Dendritic cell treated with granulocyte-macrophage colony-stimulating factor and Interleukin-4, amounts not matched to agents 40 ng/mL and 50 ng/mL, for 4 days (primary cell): ENCODE measurements at regions not wholly inside any gene's neighbourhood (a gene's known extent, or its start where the extent isn't known, plus 50 kb on each side); places are given as distances from the start of the nearest gene placed in this dataset.

Experiments used
- H3K27ac Mint-ChIP-seq: one replicate; pipeline ENCODE4 v1.8.0; 2022; ENCODE audit warnings: mild to moderate bottlenecking, mixed read lengths
- H3K27me3 Mint-ChIP-seq: one replicate; pipeline ENCODE4 v1.8.0; 2022; ENCODE audit warnings: mild to moderate bottlenecking, mixed read lengths
- H3K36me3 Mint-ChIP-seq: one replicate; pipeline ENCODE4 v1.8.0; 2022; ENCODE audit warnings: low read depth, mixed read lengths
- H3K4me1 Mint-ChIP-seq: one replicate; pipeline ENCODE4 v1.8.0; 2022; ENCODE audit warnings: low read depth, mixed read lengths
- H3K4me3 Mint-ChIP-seq: one replicate; pipeline ENCODE4 v1.8.0; 2022; ENCODE audit warnings: mild to moderate bottlenecking, moderate library complexity, mixed read lengths
- H3K9me3 Mint-ChIP-seq: one replicate; pipeline ENCODE4 v1.8.0; 2022; ENCODE audit warnings: mixed read lengths
- intact Hi-C: fragments of 100-400 bp; cut with micrococcal nuclease; formaldehyde crosslinking; loops from one replicate; pipeline ENCODE4 v1.15.0; 2022

DNA sequence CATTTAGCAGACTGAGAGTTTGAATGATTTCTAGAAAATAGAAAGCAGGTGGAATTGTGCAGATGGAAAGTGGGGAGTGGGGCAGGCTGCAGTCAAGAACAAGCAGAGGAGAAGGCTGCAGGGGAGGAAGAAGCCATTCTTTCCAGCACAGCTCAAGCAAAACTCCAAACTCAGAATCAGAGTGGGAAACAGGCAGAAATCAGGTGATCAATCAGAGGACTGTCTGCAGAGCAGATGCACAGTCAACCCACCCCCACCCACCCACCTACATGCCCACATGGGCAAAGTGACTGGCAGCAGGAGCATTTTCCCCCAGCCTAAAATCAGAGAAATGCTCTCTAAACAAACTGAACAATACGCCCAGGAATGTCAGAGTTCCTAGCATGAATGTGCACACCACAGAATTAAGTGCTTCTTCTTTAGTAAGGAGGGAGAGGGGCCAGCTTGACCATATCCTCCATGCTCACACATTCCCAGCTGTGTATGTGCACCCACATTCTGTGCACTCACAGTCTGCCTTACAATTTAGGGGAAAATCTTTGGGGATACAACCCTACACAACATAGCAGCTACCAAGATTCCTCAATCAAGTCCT, 194.1 kb upstream of the PLEKHA5 start:
- H3K27ac Mint-ChIP-seq, result no peak overlapping the region

GRCh38 chr12:18939051-18939450, 190.5 kb upstream of the PLEKHA5 start:
- Mint-ChIP-seq H3K36me3 (no peaks in the 10 kb centered on the region), H3K27ac (no peak overlapping the region), H3K4me3 (no peak overlapping the region), H3K4me1 (no peaks in the 10 kb centered on the region), H3K27me3 (no peaks in the 10 kb centered on the region), H3K9me3 (peaks cover 2% of the 10 kb centered on the region)
- intact Hi-C loops, result no loop called here

More for the DNA sequence above, 194.1 kb upstream of the PLEKHA5 start:
- H3K9me3 Mint-ChIP-seq, result peaks cover 20% of the 10 kb centered on the region
- H3K27me3 Mint-ChIP-seq, result no peaks in the 10 kb centered on the region
- H3K4me1 Mint-ChIP-seq, result no peaks in the 10 kb centered on the region
- H3K4me3 Mint-ChIP-seq, result no peak overlapping the region
- intact Hi-C loops, result no loop called here
- no peaks in the 10 kb centered on the region for H3K36me3 Mint-ChIP-seq

DNA sequence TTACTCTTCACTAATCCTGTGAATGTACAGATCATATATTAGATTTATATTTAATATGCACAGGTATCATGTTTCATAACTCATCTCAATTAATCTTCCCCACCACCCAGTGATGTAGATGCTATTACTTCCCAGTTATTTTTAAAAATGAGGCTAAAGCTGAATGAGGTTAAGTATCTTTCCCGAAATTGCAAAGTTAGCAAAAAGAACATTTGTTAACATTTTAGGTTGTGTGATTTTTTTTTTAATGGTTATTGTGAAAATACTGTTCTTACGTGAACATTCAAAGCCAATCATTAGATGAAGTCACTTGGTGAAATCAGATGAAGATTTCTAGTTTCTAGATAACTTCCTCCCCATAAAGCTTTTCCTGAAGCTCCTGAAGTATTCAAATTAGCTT, 186.9 kb upstream of the PLEKHA5 start:
- Mint-ChIP-seq H3K9me3 (peaks cover 9% of the 10 kb centered on the region), H3K27ac (no peak overlapping the region), H3K36me3 (no peaks in the 10 kb centered on the region), H3K27me3 (no peaks in the 10 kb centered on the region), H3K4me1 (no peaks in the 10 kb centered on the region), H3K4me3 (no peak overlapping the region)
- intact Hi-C loops, result no loop called here

DNA sequence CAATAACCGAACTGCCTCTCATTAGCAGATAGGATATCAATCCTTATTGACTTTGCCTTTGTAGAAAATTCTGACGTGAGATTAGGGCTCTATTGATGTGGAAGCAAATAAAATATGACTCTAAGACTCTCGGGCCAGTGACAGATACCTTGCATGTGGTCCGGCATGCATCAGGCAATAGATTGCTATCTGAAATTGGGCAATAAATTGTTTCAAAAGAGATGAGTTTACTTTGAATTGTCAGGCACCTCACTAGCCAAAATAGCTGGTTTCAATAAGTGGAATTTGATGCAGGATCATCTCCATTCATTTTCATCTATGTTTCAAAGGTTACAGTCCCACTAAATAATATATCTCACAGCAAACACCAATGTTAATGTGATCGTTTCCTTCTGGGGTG, 186.3 kb upstream of the PLEKHA5 start:
- Mint-ChIP-seq H3K9me3 (peaks cover 9% of the 10 kb centered on the region), H3K27me3 (no peaks in the 10 kb centered on the region), H3K4me3 (no peak overlapping the region), H3K4me1 (no peaks in the 10 kb centered on the region), H3K36me3 (no peaks in the 10 kb centered on the region), H3K27ac (no peak overlapping the region)
- intact Hi-C loops, result no loop called here

DNA sequence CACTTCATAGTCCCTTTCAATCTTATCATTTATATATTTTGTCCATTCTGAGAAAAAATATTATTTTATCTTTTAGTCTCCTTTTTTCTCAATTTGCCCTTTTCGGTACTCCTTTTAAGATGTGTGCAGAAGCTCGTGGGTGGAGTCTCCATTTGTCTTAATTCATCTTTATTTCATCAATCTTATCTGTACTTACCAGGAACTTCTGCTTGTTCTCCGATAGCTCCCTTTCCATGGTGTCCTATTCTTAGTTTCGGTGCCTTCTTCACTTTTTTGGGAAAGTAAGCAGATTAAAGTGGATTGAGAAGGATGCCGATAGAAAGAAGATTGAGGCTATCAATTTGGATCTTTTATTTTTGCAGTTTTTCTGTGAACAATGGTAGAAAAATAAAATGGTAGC, 183.4 kb upstream of the PLEKHA5 start:
- Mint-ChIP-seq H3K27me3 (no peaks in the 10 kb centered on the region), H3K27ac (no peak overlapping the region)

DNA sequence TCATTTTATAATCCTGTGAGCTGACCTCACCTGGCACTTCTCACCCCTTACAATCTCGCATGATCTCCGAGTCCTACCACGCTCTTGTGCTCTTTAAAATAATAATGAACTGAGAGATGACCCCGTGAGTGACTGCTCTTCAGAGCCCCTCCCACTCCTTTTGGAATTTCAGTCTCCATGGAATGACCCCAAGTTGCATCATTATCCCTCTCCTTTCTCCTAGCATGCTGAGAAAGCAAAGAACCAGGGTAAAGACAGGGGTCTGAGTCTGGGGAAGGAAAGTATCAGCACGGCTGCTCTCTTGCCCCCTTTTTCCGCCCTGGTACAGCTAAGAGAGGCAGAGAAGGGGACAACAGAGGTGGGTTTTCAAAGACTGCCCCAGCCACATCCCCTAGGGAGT, 178.3 kb upstream of the PLEKHA5 start:
- Mint-ChIP-seq H3K27ac (no peak overlapping the region), H3K9me3 (peaks cover 6% of the 10 kb centered on the region), H3K4me1 (no peaks in the 10 kb centered on the region), H3K36me3 (no peaks in the 10 kb centered on the region), H3K4me3 (no peak overlapping the region), H3K27me3 (no peaks in the 10 kb centered on the region)
- intact Hi-C loops, result no loop called here

More for the DNA sequence above, 183.4 kb upstream of the PLEKHA5 start:
- Mint-ChIP-seq H3K9me3 (peaks cover 9% of the 10 kb centered on the region), H3K36me3 (no peaks in the 10 kb centered on the region), H3K4me3 (no peak overlapping the region), H3K4me1 (no peaks in the 10 kb centered on the region)
- intact Hi-C loops, result no loop called here

- no peaks in the 10 kb centered on the region for H3K27me3 Mint-ChIP-seq
- no peaks in the 10 kb centered on the region for H3K9me3 Mint-ChIP-seq
- intact Hi-C loops, result no loop called here
- H3K4me1 Mint-ChIP-seq, result no peaks in the 10 kb centered on the region
- no peak overlapping the region for H3K4me3 Mint-ChIP-seq
- H3K27ac Mint-ChIP-seq, result no peak overlapping the region
- no peaks in the 10 kb centered on the region for H3K36me3 Mint-ChIP-seq
Measured at GRCh38 chr12:18953505-18953904, 176.0 kb upstream of the PLEKHA5 start.

GRCh38 chr12:18955594-18955993, 173.9 kb upstream of the PLEKHA5 start:
- intact Hi-C loops, result no loop called here
- Mint-ChIP-seq H3K36me3 (no peaks in the 10 kb centered on the region), H3K9me3 (peaks cover 13% of the 10 kb centered on the region), H3K27me3 (no peaks in the 10 kb centered on the region), H3K27ac (no peak overlapping the region), H3K4me1 (no peaks in the 10 kb centered on the region), H3K4me3 (no peak overlapping the region)

GRCh38 chr12:18965203-18965602, 164.3 kb upstream of the PLEKHA5 start:
- Mint-ChIP-seq H3K4me1 (no peaks in the 10 kb centered on the region), H3K4me3 (no peak overlapping the region), H3K9me3 (peaks cover 13% of the 10 kb centered on the region), H3K27me3 (no peaks in the 10 kb centered on the region), H3K27ac (no peak overlapping the region), H3K36me3 (no peaks in the 10 kb centered on the region)
- intact Hi-C loops, result no loop called here

DNA sequence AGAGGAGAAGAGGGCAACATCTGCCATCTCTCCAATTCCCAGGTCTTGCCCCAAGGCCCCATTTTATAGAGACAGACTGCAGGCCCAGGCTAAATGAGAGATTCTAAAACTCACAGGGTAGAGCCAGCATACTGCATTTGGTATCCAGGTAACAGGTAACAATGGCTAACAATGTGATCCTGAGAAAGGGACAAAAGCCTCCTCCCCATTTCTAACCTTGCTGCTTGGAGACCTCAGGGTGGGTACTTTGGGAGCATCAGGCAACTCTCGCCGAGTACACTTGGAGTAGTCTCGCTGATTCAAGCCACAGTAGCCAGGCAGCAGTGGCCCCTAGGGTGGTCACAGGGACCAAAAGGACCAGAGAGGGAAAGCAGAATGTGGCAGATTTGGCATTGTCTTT, 162.6 kb upstream of the PLEKHA5 start:
- Mint-ChIP-seq H3K27me3 (no peaks in the 10 kb centered on the region), H3K27ac (no peak overlapping the region), H3K36me3 (no peaks in the 10 kb centered on the region), H3K9me3 (peaks cover 9% of the 10 kb centered on the region), H3K4me1 (no peaks in the 10 kb centered on the region), H3K4me3 (no peak overlapping the region)
- intact Hi-C loops, result no loop called here

GRCh38 chr12:18967814-18968213, 161.7 kb upstream of the PLEKHA5 start:
- no peak overlapping the region for H3K4me3 Mint-ChIP-seq
- peaks cover 8% of the 10 kb centered on the region for H3K9me3 Mint-ChIP-seq
- no peaks in the 10 kb centered on the region for H3K27me3 Mint-ChIP-seq
- H3K27ac Mint-ChIP-seq, result no peak overlapping the region
- no peaks in the 10 kb centered on the region for H3K4me1 Mint-ChIP-seq
- H3K36me3 Mint-ChIP-seq, result no peaks in the 10 kb centered on the region
- intact Hi-C loops, result no loop called here

GRCh38 chr12:18969512-18969911, 160.0 kb upstream of the PLEKHA5 start:
- intact Hi-C loops, result no loop called here
- Mint-ChIP-seq H3K27ac (no peak overlapping the region), H3K9me3 (no peaks in the 10 kb centered on the region), H3K4me1 (no peaks in the 10 kb centered on the region), H3K27me3 (no peaks in the 10 kb centered on the region), H3K36me3 (no peaks in the 10 kb centered on the region), H3K4me3 (no peak overlapping the region)

- intact Hi-C loops, result no loop called here
- no peaks in the 10 kb centered on the region for H3K9me3 Mint-ChIP-seq
- no peaks in the 10 kb centered on the region for H3K36me3 Mint-ChIP-seq
- no peaks in the 10 kb centered on the region for H3K27me3 Mint-ChIP-seq
- no peaks in the 10 kb centered on the region for H3K4me1 Mint-ChIP-seq
- no peak overlapping the region for H3K4me3 Mint-ChIP-seq
- no peak overlapping the region for H3K27ac Mint-ChIP-seq
Measured at GRCh38 chr12:18970603-18971002, 158.9 kb upstream of the PLEKHA5 start.

GRCh38 chr12:18971932-18972331, 157.6 kb upstream of the PLEKHA5 start:
- no peak overlapping the region for H3K4me3 Mint-ChIP-seq
- H3K9me3 Mint-ChIP-seq, result peaks cover 11% of the 10 kb centered on the region
- no peaks in the 10 kb centered on the region for H3K36me3 Mint-ChIP-seq
- no peaks in the 10 kb centered on the region for H3K27me3 Mint-ChIP-seq
- intact Hi-C loops, result no loop called here
- H3K27ac Mint-ChIP-seq, result no peak overlapping the region
- H3K4me1 Mint-ChIP-seq, result no peaks in the 10 kb centered on the region

DNA sequence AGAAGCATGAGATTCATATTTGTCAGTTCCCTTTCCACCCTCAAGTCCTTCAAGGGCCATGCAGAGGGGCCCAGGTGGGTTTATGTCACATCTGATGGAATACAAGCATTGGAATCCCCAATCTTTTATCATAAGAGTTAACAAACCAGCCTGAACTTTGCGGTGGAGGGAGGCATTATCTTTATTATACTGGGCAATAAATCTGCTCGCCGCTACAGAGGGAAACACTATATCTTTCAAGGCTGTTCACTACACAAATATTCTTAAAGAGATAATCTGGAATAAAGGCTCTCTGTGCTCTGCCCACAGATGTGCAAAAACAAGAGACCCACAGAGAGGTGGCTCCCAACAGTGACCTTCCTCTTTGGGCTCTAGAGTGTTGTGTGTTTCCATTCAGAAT, 153.6 kb upstream of the PLEKHA5 start:
- Mint-ChIP-seq H3K27me3 (no peaks in the 10 kb centered on the region), H3K36me3 (no peaks in the 10 kb centered on the region), H3K4me3 (no peak overlapping the region), H3K27ac (no peak overlapping the region), H3K4me1 (no peaks in the 10 kb centered on the region), H3K9me3 (peaks cover 44% of the 10 kb centered on the region)
- intact Hi-C loops, result no loop called here
